ENCODE measurements at regions not wholly inside any gene's neighbourhood (a gene's known extent, or its start where the extent isn't known, plus 50 kb on each side); places are given as distances from the start of the nearest gene placed in this dataset.
"Not testable (repeated sequence)": the region's sequence is repeated elsewhere in the genome, so short reads cannot be mapped to it uniquely, and the experiment has no call there.

DNA sequence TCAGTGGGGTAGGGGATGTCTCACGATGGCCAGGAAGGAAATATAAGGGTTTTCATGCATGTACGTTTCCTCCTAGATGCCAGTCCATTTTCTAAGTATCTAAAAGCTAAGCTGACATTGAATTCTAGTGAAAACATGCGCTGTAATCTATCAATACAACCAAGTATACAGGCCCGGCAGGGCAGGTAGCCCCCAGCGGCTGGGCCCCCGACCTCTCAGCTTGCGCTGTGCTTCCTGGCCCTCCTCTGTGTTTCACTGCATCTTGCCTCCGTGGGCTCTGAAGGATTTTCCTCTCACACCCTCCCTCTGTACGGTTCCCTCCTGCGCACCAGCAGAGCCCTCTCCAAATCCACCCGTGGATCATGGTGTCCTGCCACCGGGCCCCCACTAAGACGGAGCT, 524.8 kb downstream of the ZNF516 start:
- Histone ChIP-seq H3K4me1 (ENCODE audit: control extremely low read depth in 1 of 4, control insufficient read depth in 4 of 4, insufficient read depth in 4 of 4, low read length in 3 of 4) (no peaks in the 10 kb centered on the region), H3K27me3 (replicated peaks in 2 of 5; ENCODE audit: control insufficient read depth in 4 of 5, insufficient read depth in 5 of 5, low read length in 4 of 5) (no peaks in the 10 kb centered on the region), H3K36me3 (ENCODE audit: control insufficient read depth in 4 of 4, insufficient read depth in 4 of 4, low read length in 3 of 4) (no peaks in the 10 kb centered on the region), H3K4me3 (ENCODE audit: control insufficient read depth in 1 of 7, extremely low read depth in 1 of 7, insufficient read depth in 4 of 7, low read depth in 2 of 7, low read length in 6 of 7) (no peak overlapping the region), H3K9me3 (ENCODE audit: control extremely low read depth in 1 of 5, control insufficient read depth in 4 of 5, insufficient read depth in 2 of 5, low read depth in 1 of 5, low read length in 4 of 5) (no peaks in the 10 kb centered on the region), H3K27ac (ENCODE audit: insufficient read depth in 1 of 2, low read depth in 1 of 2, low read length in 2 of 2, poor library complexity in 1 of 2, severe bottlenecking in 2 of 2) (no peak overlapping the region)
- ChIA-PET POLR2A (no interaction called here), CTCF (no interaction called here)
- 94% methylated on average over 10 of the region's 13 CpGs for WGBS (ENCODE audit: insufficient coverage)
- DNase-seq: no peak

DNA sequence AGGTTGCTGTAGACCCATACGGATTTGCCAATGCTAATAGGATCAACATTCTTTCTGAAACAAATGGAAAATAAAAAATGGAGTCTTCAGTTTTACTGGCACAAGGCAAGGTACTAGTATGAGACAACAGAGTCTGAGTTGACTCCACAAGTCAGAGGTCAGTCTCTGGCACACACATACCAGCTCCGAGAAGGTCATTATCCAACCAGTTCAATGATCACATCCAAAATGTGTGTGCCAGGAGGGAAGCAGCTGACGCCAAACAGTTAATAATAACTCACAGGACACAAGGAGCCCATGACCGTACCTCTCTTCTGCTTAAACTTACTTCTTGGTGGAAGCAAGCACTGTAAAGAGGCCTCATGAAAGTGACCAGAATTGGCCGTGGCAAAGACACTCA, 528.6 kb downstream of the ZNF516 start:
- 91% methylated on average over 4 of the region's 5 CpGs for WGBS (ENCODE audit: insufficient coverage)
- Histone ChIP-seq H3K4me3 (ENCODE audit: control insufficient read depth in 1 of 7, extremely low read depth in 1 of 7, insufficient read depth in 4 of 7, low read depth in 2 of 7, low read length in 6 of 7) (no peak overlapping the region), H3K27me3 (replicated peaks in 2 of 5; ENCODE audit: control insufficient read depth in 4 of 5, insufficient read depth in 5 of 5, low read length in 4 of 5) (no peaks in the 10 kb centered on the region), H3K9me3 (ENCODE audit: control extremely low read depth in 1 of 5, control insufficient read depth in 4 of 5, insufficient read depth in 2 of 5, low read depth in 1 of 5, low read length in 4 of 5) (no peaks in the 10 kb centered on the region), H3K4me1 (ENCODE audit: control extremely low read depth in 1 of 4, control insufficient read depth in 4 of 4, insufficient read depth in 4 of 4, low read length in 3 of 4) (no peaks in the 10 kb centered on the region), H3K36me3 (ENCODE audit: control insufficient read depth in 4 of 4, insufficient read depth in 4 of 4, low read length in 3 of 4) (no peaks in the 10 kb centered on the region), H3K27ac (ENCODE audit: insufficient read depth in 1 of 2, low read depth in 1 of 2, low read length in 2 of 2, poor library complexity in 1 of 2, severe bottlenecking in 2 of 2) (no peak overlapping the region)
- ChIA-PET CTCF (no interaction called here), POLR2A (no interaction called here)
- no peak for DNase-seq

DNA sequence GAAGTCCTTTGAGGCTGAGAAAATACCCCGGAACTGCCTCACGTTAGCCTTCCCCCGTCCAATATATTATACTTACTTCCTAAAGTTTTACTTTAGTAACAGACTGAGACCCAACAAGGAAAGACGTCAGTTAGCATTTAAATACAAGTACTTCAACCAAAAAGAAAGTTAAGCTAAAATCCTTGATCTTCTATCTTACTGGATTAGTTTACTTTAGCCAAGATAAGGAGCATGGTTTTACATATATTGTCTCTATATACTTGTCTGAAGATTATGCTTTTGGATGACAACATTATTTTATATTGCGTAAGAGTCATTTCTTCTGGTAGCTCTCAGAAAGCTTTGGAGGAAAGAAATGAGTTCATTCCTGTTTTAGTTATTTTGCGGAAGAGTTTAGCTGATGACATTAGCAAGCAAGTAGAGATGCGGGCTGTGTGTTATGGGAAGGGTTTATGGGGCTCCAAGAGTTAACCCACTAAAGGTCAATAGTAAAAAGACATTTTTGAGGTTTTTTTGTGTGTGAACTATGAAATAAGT, 532.9 kb downstream of the ZNF516 start:
- ChIA-PET POLR2A (no interaction called here), CTCF (no interaction called here)
- Histone ChIP-seq H3K27ac (ENCODE audit: insufficient read depth in 1 of 2, low read depth in 1 of 2, low read length in 2 of 2, poor library complexity in 1 of 2, severe bottlenecking in 2 of 2) (no peak overlapping the region), H3K9me3 (ENCODE audit: control extremely low read depth in 1 of 5, control insufficient read depth in 4 of 5, insufficient read depth in 2 of 5, low read depth in 1 of 5, low read length in 4 of 5) (no peaks in the 10 kb centered on the region), H3K4me1 (ENCODE audit: control extremely low read depth in 1 of 4, control insufficient read depth in 4 of 4, insufficient read depth in 4 of 4, low read length in 3 of 4) (no peaks in the 10 kb centered on the region), H3K36me3 (ENCODE audit: control insufficient read depth in 4 of 4, insufficient read depth in 4 of 4, low read length in 3 of 4) (no peaks in the 10 kb centered on the region), H3K4me3 (ENCODE audit: control insufficient read depth in 1 of 7, extremely low read depth in 1 of 7, insufficient read depth in 4 of 7, low read depth in 2 of 7, low read length in 6 of 7) (no peak overlapping the region), H3K27me3 (replicated peaks in 2 of 5; ENCODE audit: control insufficient read depth in 4 of 5, insufficient read depth in 5 of 5, low read length in 4 of 5) (no peaks in the 10 kb centered on the region)
- DNase-seq: no peak
- WGBS (ENCODE audit: insufficient coverage): 98% methylated on average over 5 of the region's 7 CpGs

DNA sequence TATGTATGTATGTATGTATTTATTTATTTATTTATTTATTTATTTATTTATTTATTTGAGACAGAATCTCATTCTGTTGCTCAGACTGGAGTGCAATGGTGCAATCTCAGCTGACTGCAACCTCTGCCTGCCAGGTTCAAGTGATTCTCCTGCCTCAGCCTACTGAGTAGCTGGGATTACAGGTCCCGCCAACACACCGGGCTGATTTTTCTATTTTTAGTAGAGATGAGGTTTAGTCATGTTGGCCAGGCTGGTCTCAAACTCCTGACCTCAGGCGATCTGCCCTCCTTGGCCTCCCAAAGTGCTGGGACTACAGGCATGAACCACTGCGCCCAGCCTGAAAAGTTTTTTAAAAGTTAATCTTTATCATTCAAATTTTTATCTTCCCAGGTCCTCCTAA, 532.9 kb upstream of the SMIM21 start:
- H3K4me3 ChIP-seq (ENCODE audit: control insufficient read depth in 1 of 7, extremely low read depth in 1 of 7, insufficient read depth in 4 of 7, low read depth in 2 of 7, low read length in 6 of 7); POLR2A ChIA-PET; DNase-seq; H3K4me1 ChIP-seq (ENCODE audit: control extremely low read depth in 1 of 4, control insufficient read depth in 4 of 4, insufficient read depth in 4 of 4, low read length in 3 of 4); CTCF ChIA-PET; H3K27me3 ChIP-seq (replicated peaks in 2 of 5; ENCODE audit: control insufficient read depth in 4 of 5, insufficient read depth in 5 of 5, low read length in 4 of 5); H3K9me3 ChIP-seq (ENCODE audit: control extremely low read depth in 1 of 5, control insufficient read depth in 4 of 5, insufficient read depth in 2 of 5, low read depth in 1 of 5, low read length in 4 of 5); H3K27ac ChIP-seq (ENCODE audit: insufficient read depth in 1 of 2, low read depth in 1 of 2, low read length in 2 of 2, poor library complexity in 1 of 2, severe bottlenecking in 2 of 2); H3K36me3 ChIP-seq (ENCODE audit: control insufficient read depth in 4 of 4, insufficient read depth in 4 of 4, low read length in 3 of 4): not testable (repeated sequence)
- 100% methylated on average over 1 of the region's 4 CpGs for WGBS (ENCODE audit: insufficient coverage)

DNA sequence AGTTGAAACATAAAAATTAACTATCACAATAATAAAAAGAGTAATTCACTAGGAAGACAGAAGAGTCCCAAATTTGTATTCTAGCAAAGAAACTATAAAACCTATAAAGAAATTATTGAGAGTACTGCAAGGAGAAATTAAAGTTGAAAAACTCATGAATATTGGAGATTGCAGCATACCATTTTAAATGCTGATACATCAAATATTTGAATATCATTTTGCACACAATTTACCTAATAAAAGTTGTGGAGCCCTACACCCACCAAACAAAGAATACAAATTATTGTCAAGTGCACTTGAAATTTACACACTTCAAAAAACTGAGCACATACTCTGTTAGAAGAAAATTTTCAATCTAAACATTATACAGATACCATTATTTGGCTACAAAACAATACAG, 531.6 kb upstream of the SMIM21 start:
- no peak for DNase-seq
- Histone ChIP-seq H3K9me3 (ENCODE audit: control extremely low read depth in 1 of 5, control insufficient read depth in 4 of 5, insufficient read depth in 2 of 5, low read depth in 1 of 5, low read length in 4 of 5) (no peaks in the 10 kb centered on the region), H3K4me1 (ENCODE audit: control extremely low read depth in 1 of 4, control insufficient read depth in 4 of 4, insufficient read depth in 4 of 4, low read length in 3 of 4) (no peaks in the 10 kb centered on the region), H3K36me3 (ENCODE audit: control insufficient read depth in 4 of 4, insufficient read depth in 4 of 4, low read length in 3 of 4) (no peaks in the 10 kb centered on the region), H3K27ac (ENCODE audit: insufficient read depth in 1 of 2, low read depth in 1 of 2, low read length in 2 of 2, poor library complexity in 1 of 2, severe bottlenecking in 2 of 2) (no peak overlapping the region), H3K27me3 (replicated peaks in 2 of 5; ENCODE audit: control insufficient read depth in 4 of 5, insufficient read depth in 5 of 5, low read length in 4 of 5) (no peaks in the 10 kb centered on the region), H3K4me3 (ENCODE audit: control insufficient read depth in 1 of 7, extremely low read depth in 1 of 7, insufficient read depth in 4 of 7, low read depth in 2 of 7, low read length in 6 of 7) (no peak overlapping the region)
- ChIA-PET CTCF (no interaction called here), POLR2A (no interaction called here)

DNA sequence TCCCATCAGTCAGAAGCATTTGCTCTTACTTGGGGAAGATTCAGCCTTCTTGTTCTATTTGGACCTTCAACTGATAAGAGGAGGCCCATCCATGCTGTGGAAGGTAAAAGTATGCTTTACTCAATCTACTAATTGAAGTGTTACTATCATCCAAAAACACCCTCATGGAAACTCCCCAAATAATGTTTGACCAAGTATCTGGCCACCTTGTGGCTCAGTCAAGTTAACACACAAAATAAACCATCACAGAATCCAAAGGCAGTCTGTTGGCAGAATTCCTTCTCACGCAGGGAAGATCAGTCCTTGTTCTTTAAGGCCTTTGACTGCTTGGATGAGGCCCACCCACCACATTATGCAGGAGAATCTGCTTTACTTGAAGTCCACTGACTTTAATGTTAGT, 531.2 kb upstream of the SMIM21 start:
- H3K36me3 ChIP-seq (ENCODE audit: control insufficient read depth in 4 of 4, insufficient read depth in 4 of 4, low read length in 3 of 4): no peaks in the 10 kb centered on the region
- no peak overlapping the region for H3K4me3 ChIP-seq (ENCODE audit: control insufficient read depth in 1 of 7, extremely low read depth in 1 of 7, insufficient read depth in 4 of 7, low read depth in 2 of 7, low read length in 6 of 7)
- no peak for DNase-seq
- H3K27me3 ChIP-seq (replicated peaks in 2 of 5; ENCODE audit: control insufficient read depth in 4 of 5, insufficient read depth in 5 of 5, low read length in 4 of 5): no peaks in the 10 kb centered on the region
- no peaks in the 10 kb centered on the region for H3K9me3 ChIP-seq (ENCODE audit: control extremely low read depth in 1 of 5, control insufficient read depth in 4 of 5, insufficient read depth in 2 of 5, low read depth in 1 of 5, low read length in 4 of 5)
- WGBS (ENCODE audit: insufficient coverage): 80% methylated on average over 1 of the region's 1 CpG
- POLR2A ChIA-PET: no interaction called here
- H3K4me1 ChIP-seq (ENCODE audit: control extremely low read depth in 1 of 4, control insufficient read depth in 4 of 4, insufficient read depth in 4 of 4, low read length in 3 of 4): no peaks in the 10 kb centered on the region
- CTCF ChIA-PET: no interaction called here
- no peak overlapping the region for H3K27ac ChIP-seq (ENCODE audit: insufficient read depth in 1 of 2, low read depth in 1 of 2, low read length in 2 of 2, poor library complexity in 1 of 2, severe bottlenecking in 2 of 2)

DNA sequence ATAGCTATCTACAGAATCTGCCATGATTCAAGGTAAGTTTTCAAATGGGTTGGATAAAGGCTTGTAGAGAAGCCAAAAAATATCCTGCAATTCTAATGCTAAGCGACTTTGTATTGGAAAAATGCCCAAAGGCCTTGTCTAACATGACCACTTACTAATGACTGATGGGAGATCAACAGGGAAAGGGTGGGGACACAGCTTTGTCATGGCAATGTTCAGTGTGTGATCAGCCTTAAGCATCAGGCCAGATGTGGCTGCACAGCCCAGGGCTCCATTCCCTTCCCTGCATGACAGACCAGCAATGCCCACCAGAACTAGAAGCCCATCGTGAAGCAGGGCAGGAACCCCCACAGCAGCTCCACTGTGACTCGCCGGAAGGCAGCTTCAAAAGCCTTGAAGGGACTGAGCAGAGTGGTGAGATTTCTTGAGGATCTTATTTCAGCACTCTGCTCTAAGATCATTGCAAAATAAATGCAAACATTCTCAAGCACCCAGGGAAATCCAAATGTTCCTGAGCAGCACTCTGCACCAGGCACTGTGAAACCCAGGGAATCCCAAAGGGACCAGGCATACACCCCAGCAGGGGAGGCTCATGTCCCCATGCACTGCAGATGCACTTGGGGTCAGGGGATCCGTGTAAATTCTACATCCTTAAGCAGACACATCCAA, 517.9 kb upstream of the SMIM21 start:
- H3K4me3 ChIP-seq (ENCODE audit: control insufficient read depth in 1 of 7, extremely low read depth in 1 of 7, insufficient read depth in 4 of 7, low read depth in 2 of 7, low read length in 6 of 7): no peak overlapping the region
- no peaks in the 10 kb centered on the region for H3K27me3 ChIP-seq (replicated peaks in 2 of 5; ENCODE audit: control insufficient read depth in 4 of 5, insufficient read depth in 5 of 5, low read length in 4 of 5)
- DNase-seq: no peak
- 91% methylated on average over 5 of the region's 5 CpGs for WGBS (ENCODE audit: insufficient coverage)
- no peak overlapping the region for H3K27ac ChIP-seq (ENCODE audit: insufficient read depth in 1 of 2, low read depth in 1 of 2, low read length in 2 of 2, poor library complexity in 1 of 2, severe bottlenecking in 2 of 2)
- H3K4me1 ChIP-seq (ENCODE audit: control extremely low read depth in 1 of 4, control insufficient read depth in 4 of 4, insufficient read depth in 4 of 4, low read length in 3 of 4): no peaks in the 10 kb centered on the region
- H3K36me3 ChIP-seq (ENCODE audit: control insufficient read depth in 4 of 4, insufficient read depth in 4 of 4, low read length in 3 of 4): no peaks in the 10 kb centered on the region
- H3K9me3 ChIP-seq (ENCODE audit: control extremely low read depth in 1 of 5, control insufficient read depth in 4 of 5, insufficient read depth in 2 of 5, low read depth in 1 of 5, low read length in 4 of 5): peaks cover 0 to 5% (median 4%) of the 10 kb centered on the region in 5 experiments
- ChIA-PET POLR2A (no interaction called here), CTCF (no interaction called here)

Measured in common myeloid progenitor, CD34-positive (primary cell).